ENCODE measurements at regions not wholly inside any gene's neighbourhood (a gene's known extent, or its start where the extent isn't known, plus 50 kb on each side); places are given as distances from the start of the nearest gene placed in this dataset.

GRCh38 chr20:11132819-11133415 lies 459.1 kb upstream of the JAG1 start:
- Mint-ChIP-seq H3K36me3 (ENCODE audit: low read depth) (no peaks in the 10 kb centered on the region), H3K4me3 (no peak overlapping the region), H3K27me3 (no peaks in the 10 kb centered on the region), H3K4me1 (no peaks in the 10 kb centered on the region), H3K9me3 (peaks cover 4% of the 10 kb centered on the region), H3K27ac (no peak overlapping the region)
- DNase-seq = no peak
- intact Hi-C loops (cut with micrococcal nuclease) = no loop called here

- Mint-ChIP-seq H3K27ac (no peak overlapping the region), H3K9me3 (no peaks in the 10 kb centered on the region), H3K36me3 (ENCODE audit: low read depth) (no peaks in the 10 kb centered on the region), H3K4me3 (no peak overlapping the region), H3K4me1 (no peaks in the 10 kb centered on the region), H3K27me3 (no peaks in the 10 kb centered on the region)
- intact Hi-C loops (cut with micrococcal nuclease) = no loop called here
- DNase-seq = no peak
Observed at GRCh38 chr20:11136691-11137090, 462.9 kb upstream of the JAG1 start.

GRCh38 chr20:11137688-11138087 lies 463.9 kb upstream of the JAG1 start:
- H3K4me3 Mint-ChIP-seq = no peak overlapping the region

GRCh38 chr20:11140359-11140758 lies 466.6 kb upstream of the JAG1 start:
- Mint-ChIP-seq H3K4me1 (no peaks in the 10 kb centered on the region), H3K4me3 (no peak overlapping the region), H3K27ac (no peak overlapping the region), H3K36me3 (ENCODE audit: low read depth) (no peaks in the 10 kb centered on the region), H3K27me3 (no peaks in the 10 kb centered on the region), H3K9me3 (no peaks in the 10 kb centered on the region)
- intact Hi-C loops (cut with micrococcal nuclease) = no loop called here
- no peak for DNase-seq

More at GRCh38 chr20:11137688-11138087, 463.9 kb upstream of the JAG1 start:
- H3K9me3 Mint-ChIP-seq = no peaks in the 10 kb centered on the region
- H3K4me1 Mint-ChIP-seq = no peaks in the 10 kb centered on the region
- no peak overlapping the region for H3K27ac Mint-ChIP-seq
- H3K36me3 Mint-ChIP-seq (ENCODE audit: low read depth) = no peaks in the 10 kb centered on the region
- H3K27me3 Mint-ChIP-seq = no peaks in the 10 kb centered on the region
- no peak for DNase-seq
- intact Hi-C loops (cut with micrococcal nuclease) = no loop called here

GRCh38 chr20:11143481-11143880 lies 469.7 kb upstream of the JAG1 start:
- Mint-ChIP-seq H3K9me3 (no peaks in the 10 kb centered on the region), H3K27ac (no peak overlapping the region), H3K27me3 (no peaks in the 10 kb centered on the region), H3K4me3 (no peak overlapping the region), H3K4me1 (no peaks in the 10 kb centered on the region), H3K36me3 (ENCODE audit: low read depth) (no peaks in the 10 kb centered on the region)
- intact Hi-C loops (cut with micrococcal nuclease) = no loop called here
- no peak for DNase-seq

- H3K36me3 Mint-ChIP-seq (ENCODE audit: low read depth) = no peaks in the 10 kb centered on the region
- H3K4me1 Mint-ChIP-seq = no peaks in the 10 kb centered on the region
- H3K27ac Mint-ChIP-seq = no peak overlapping the region
- H3K4me3 Mint-ChIP-seq = no peak overlapping the region
- no peaks in the 10 kb centered on the region for H3K9me3 Mint-ChIP-seq
- intact Hi-C loops (cut with micrococcal nuclease) = no loop called here
- no peak for DNase-seq
- H3K27me3 Mint-ChIP-seq = no peaks in the 10 kb centered on the region
Observed at GRCh38 chr20:11144114-11144950, 470.5 kb upstream of the JAG1 start.

GRCh38 chr20:11145616-11146015 lies 471.8 kb upstream of the JAG1 start:
- intact Hi-C loops (cut with micrococcal nuclease) = no loop called here
- no peak for DNase-seq
- no peaks in the 10 kb centered on the region for H3K9me3 Mint-ChIP-seq
- no peaks in the 10 kb centered on the region for H3K4me1 Mint-ChIP-seq
- no peak overlapping the region for H3K27ac Mint-ChIP-seq
- no peaks in the 10 kb centered on the region for H3K27me3 Mint-ChIP-seq
- no peak overlapping the region for H3K4me3 Mint-ChIP-seq
- H3K36me3 Mint-ChIP-seq (ENCODE audit: low read depth) = no peaks in the 10 kb centered on the region

- Mint-ChIP-seq H3K36me3 (ENCODE audit: low read depth) (no peaks in the 10 kb centered on the region), H3K4me3 (no peak overlapping the region), H3K27ac (no peak overlapping the region), H3K27me3 (no peaks in the 10 kb centered on the region), H3K9me3 (no peaks in the 10 kb centered on the region), H3K4me1 (no peaks in the 10 kb centered on the region)
- intact Hi-C loops (cut with micrococcal nuclease) = no loop called here
- DNase-seq = no peak
Observed at GRCh38 chr20:11153819-11154218, 480.0 kb upstream of the JAG1 start.

GRCh38 chr20:11155156-11155756 lies 481.5 kb upstream of the JAG1 start:
- no peak overlapping the region for H3K27ac Mint-ChIP-seq
- no peaks in the 10 kb centered on the region for H3K36me3 Mint-ChIP-seq (ENCODE audit: low read depth)
- H3K9me3 Mint-ChIP-seq = no peaks in the 10 kb centered on the region
- DNase-seq = no peak
- H3K4me3 Mint-ChIP-seq = no peak overlapping the region
- intact Hi-C loops (cut with micrococcal nuclease) = no loop called here
- no peaks in the 10 kb centered on the region for H3K27me3 Mint-ChIP-seq
- peaks cover 3% of the 10 kb centered on the region for H3K4me1 Mint-ChIP-seq

- Mint-ChIP-seq H3K9me3 (no peaks in the 10 kb centered on the region), H3K27me3 (no peaks in the 10 kb centered on the region), H3K4me3 (no peak overlapping the region), H3K4me1 (peaks cover 3% of the 10 kb centered on the region), H3K36me3 (ENCODE audit: low read depth) (no peaks in the 10 kb centered on the region), H3K27ac (no peak overlapping the region)
- DNase-seq = no peak
- intact Hi-C loops (cut with micrococcal nuclease) = no loop called here
Observed at GRCh38 chr20:11156922-11157321, 483.1 kb upstream of the JAG1 start.

GRCh38 chr20:11158146-11158545 lies 484.3 kb upstream of the JAG1 start:
- no peak for DNase-seq
- intact Hi-C loops (cut with micrococcal nuclease) = no loop called here
- Mint-ChIP-seq H3K36me3 (ENCODE audit: low read depth) (no peaks in the 10 kb centered on the region), H3K9me3 (peaks cover under 1% of the 10 kb centered on the region), H3K4me1 (peaks cover 3% of the 10 kb centered on the region), H3K4me3 (no peak overlapping the region), H3K27me3 (no peaks in the 10 kb centered on the region), H3K27ac (no peak overlapping the region)

- intact Hi-C loops (cut with micrococcal nuclease) = no loop called here
- H3K4me1 Mint-ChIP-seq = peaks cover 3% of the 10 kb centered on the region
Observed at GRCh38 chr20:11158589-11158988, 484.8 kb upstream of the JAG1 start.

GRCh38 chr20:11159728-11160127 lies 485.9 kb upstream of the JAG1 start:
- H3K27me3 Mint-ChIP-seq = no peaks in the 10 kb centered on the region
- H3K36me3 Mint-ChIP-seq (ENCODE audit: low read depth) = no peaks in the 10 kb centered on the region
- DNase-seq = no peak
- no peak overlapping the region for H3K27ac Mint-ChIP-seq
- intact Hi-C loops (cut with micrococcal nuclease) = no loop called here
- H3K9me3 Mint-ChIP-seq = peaks cover 3% of the 10 kb centered on the region
- no peak overlapping the region for H3K4me3 Mint-ChIP-seq
- H3K4me1 Mint-ChIP-seq = peaks cover 3% of the 10 kb centered on the region

More at GRCh38 chr20:11158589-11158988, 484.8 kb upstream of the JAG1 start:
- DNase-seq = no peak
- Mint-ChIP-seq H3K4me3 (no peak overlapping the region), H3K36me3 (ENCODE audit: low read depth) (no peaks in the 10 kb centered on the region), H3K9me3 (peaks cover 3% of the 10 kb centered on the region), H3K27me3 (no peaks in the 10 kb centered on the region), H3K27ac (no peak overlapping the region)

- Mint-ChIP-seq H3K36me3 (ENCODE audit: low read depth) (no peaks in the 10 kb centered on the region), H3K27ac (no peak overlapping the region), H3K9me3 (peaks cover 3% of the 10 kb centered on the region), H3K27me3 (no peaks in the 10 kb centered on the region), H3K4me1 (peaks cover 3% of the 10 kb centered on the region), H3K4me3 (no peak overlapping the region)
- intact Hi-C loops (cut with micrococcal nuclease) = no loop called here
- DNase-seq = no peak
Observed at GRCh38 chr20:11162026-11162775, 488.4 kb upstream of the JAG1 start.
